ENCODE measurements at regions not wholly inside any gene's neighbourhood (a gene's known extent, or its start where the extent isn't known, plus 50 kb on each side); places are given as distances from the start of the nearest gene placed in this dataset.

GRCh38 chr6:126541806-126542491 lies 202.0 kb downstream of the CENPW start:
- Mint-ChIP-seq H3K4me3 (ENCODE audit: unreplicated experiment) (no peak overlapping the region), H3K9me3 (ENCODE audit: unreplicated experiment) (no peaks in the 10 kb centered on the region), H3K4me1 (ENCODE audit: unreplicated experiment) (no peaks in the 10 kb centered on the region), H3K27ac (ENCODE audit: unreplicated experiment) (no peak overlapping the region), H3K36me3 (ENCODE audit: unreplicated experiment) (no peaks in the 10 kb centered on the region), H3K27me3 (ENCODE audit: unreplicated experiment) (no peaks in the 10 kb centered on the region)
- DNase-seq (ENCODE audit: extremely low spot score, unreplicated experiment), result no peak
- TF ChIP-seq CTCF (IDR thresholded peaks at IDR 0.05), result no peak

- no peaks in the 10 kb centered on the region for H3K9me3 Mint-ChIP-seq (ENCODE audit: unreplicated experiment)
- H3K27ac Mint-ChIP-seq (ENCODE audit: unreplicated experiment), result no peak overlapping the region
- H3K4me3 Mint-ChIP-seq (ENCODE audit: unreplicated experiment), result no peak overlapping the region
- H3K36me3 Mint-ChIP-seq (ENCODE audit: unreplicated experiment), result no peaks in the 10 kb centered on the region
- no peaks in the 10 kb centered on the region for H3K4me1 Mint-ChIP-seq (ENCODE audit: unreplicated experiment)
- no peak for DNase-seq (ENCODE audit: extremely low spot score, unreplicated experiment)
- TF ChIP-seq CTCF (IDR thresholded peaks at IDR 0.05), result no peak
- peaks cover 1% of the 10 kb centered on the region for H3K27me3 Mint-ChIP-seq (ENCODE audit: unreplicated experiment)
These were observed 206.7 kb downstream of the CENPW start for GRCh38 chr6:126546541-126547120.

GRCh38 chr6:126548300-126548699 lies 208.4 kb downstream of the CENPW start:
- Mint-ChIP-seq H3K27me3 (ENCODE audit: unreplicated experiment) (peaks cover 5% of the 10 kb centered on the region), H3K4me3 (ENCODE audit: unreplicated experiment) (no peak overlapping the region), H3K9me3 (ENCODE audit: unreplicated experiment) (no peaks in the 10 kb centered on the region), H3K4me1 (ENCODE audit: unreplicated experiment) (no peaks in the 10 kb centered on the region), H3K36me3 (ENCODE audit: unreplicated experiment) (no peaks in the 10 kb centered on the region), H3K27ac (ENCODE audit: unreplicated experiment) (no peak overlapping the region)
- DNase-seq (ENCODE audit: extremely low spot score, unreplicated experiment), result no peak
- no peak for TF ChIP-seq CTCF (IDR thresholded peaks at IDR 0.05)

- no peak overlapping the region for H3K4me3 Mint-ChIP-seq (ENCODE audit: unreplicated experiment)
- no peak overlapping the region for H3K27ac Mint-ChIP-seq (ENCODE audit: unreplicated experiment)
- H3K36me3 Mint-ChIP-seq (ENCODE audit: unreplicated experiment), result no peaks in the 10 kb centered on the region
These were observed 210.4 kb downstream of the CENPW start for GRCh38 chr6:126550323-126550722.

More at GRCh38 chr6:126550323-126550722, 210.4 kb downstream of the CENPW start:
- no peak for DNase-seq (ENCODE audit: extremely low spot score, unreplicated experiment)
- TF ChIP-seq CTCF (IDR thresholded peaks at IDR 0.05), result no peak
- Mint-ChIP-seq H3K4me1 (ENCODE audit: unreplicated experiment) (no peaks in the 10 kb centered on the region), H3K27me3 (ENCODE audit: unreplicated experiment) (peaks cover 5% of the 10 kb centered on the region), H3K9me3 (ENCODE audit: unreplicated experiment) (no peaks in the 10 kb centered on the region)

All from osteocyte (in vitro differentiated cells).